ENCODE measurements at regions not wholly inside any gene's neighbourhood (a gene's known extent, or its start where the extent isn't known, plus 50 kb on each side); places are given as distances from the start of the nearest gene placed in this dataset.

DNA sequence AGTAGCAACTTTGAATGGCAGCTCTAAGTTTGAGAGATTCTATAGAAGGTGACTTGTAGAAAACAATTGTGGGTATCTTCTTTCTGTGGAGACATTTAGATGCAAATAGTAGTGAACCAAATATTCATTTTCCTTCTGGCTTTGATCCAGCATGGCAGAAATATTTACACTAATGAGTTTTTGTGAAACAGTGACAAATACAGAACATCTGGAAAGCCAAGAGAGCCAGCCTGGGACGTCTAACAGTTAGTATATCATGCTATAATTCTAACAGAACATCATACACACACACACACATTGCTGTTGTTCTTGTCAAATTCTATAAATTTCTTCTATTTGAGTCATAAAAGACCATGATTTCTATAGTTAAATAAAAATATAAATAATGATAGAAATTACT, 1777.9 kb downstream of the ARAP2 start:
- H2BK20ac ChIP-seq (ENCODE audit: low read length): no peak overlapping the region
- H3K4me3 ChIP-seq (ENCODE audit: extremely low read depth in 1 of 4, insufficient read depth in 2 of 4, low read depth in 3 of 4, low read length in 4 of 4): no peak overlapping the region
- no peak overlapping the region for H2BK15ac ChIP-seq (ENCODE audit: low read length)
- FAIRE-seq: no peak
- H2BK5ac ChIP-seq (ENCODE audit: low read depth, low read length): no peak overlapping the region
- no peak overlapping the region for H3K4ac ChIP-seq (replicated peaks; ENCODE audit: insufficient read length, low read depth, low read length)
- no peaks in the 10 kb centered on the region for H3K36me3 ChIP-seq (ENCODE audit: control insufficient read depth in 2 of 4, insufficient read depth in 4 of 4, low read length in 3 of 4)
- no peaks in the 10 kb centered on the region for H3K23me2 ChIP-seq (ENCODE audit: low read depth, low read length)
- no peak overlapping the region for H2BK12ac ChIP-seq (ENCODE audit: low read depth, low read length)
- H4K5ac ChIP-seq (ENCODE audit: insufficient read length, low read depth, low read length): no peak overlapping the region
- no peaks in the 10 kb centered on the region for H4K20me1 ChIP-seq (replicated peaks in 1 of 2; ENCODE audit: control insufficient read depth in 1 of 2, insufficient read depth in 2 of 2, low read length in 2 of 2)
- H2BK120ac ChIP-seq (replicated peaks; ENCODE audit: low read depth, low read length): no peak overlapping the region
- no peaks in the 10 kb centered on the region for H3K79me1 ChIP-seq (ENCODE audit: low read depth, low read length)
- no peak overlapping the region for H3K27ac ChIP-seq (ENCODE audit: low read depth, low read length)
- no peak overlapping the region for H3K9ac ChIP-seq (replicated peaks in 1 of 4; ENCODE audit: extremely low read depth in 1 of 4, low read depth in 3 of 4, low read length in 3 of 4)
- no peak overlapping the region for H4K8ac ChIP-seq (ENCODE audit: extremely low read depth, insufficient read depth, low read length)
- DNase-seq (ENCODE audit: low read depth in 1 of 2, low spot score in 2 of 2): no peak
- no peaks in the 10 kb centered on the region for H3K9me3 ChIP-seq (ENCODE audit: insufficient read depth in 2 of 2, low read depth in 1 of 2, low read length in 1 of 2)
- no peak overlapping the region for H3K18ac ChIP-seq (ENCODE audit: extremely low read depth, low read length)
- no peak overlapping the region for H3K14ac ChIP-seq (ENCODE audit: insufficient read length)
- H3K4me1 ChIP-seq (replicated peaks in 1 of 4; ENCODE audit: control insufficient read depth in 3 of 4, insufficient read depth in 4 of 4, low read length in 3 of 4): no peaks in the 10 kb centered on the region
- ChIA-PET CTCF (ENCODE audit: partially characterized antibody) (no interaction called here), POLR2A (ENCODE audit: partially characterized antibody) (no interaction called here)
- H3K4me2 ChIP-seq (ENCODE audit: insufficient read depth in 1 of 2, low read depth in 2 of 2, low read length in 2 of 2): no peak overlapping the region
- no peaks in the 10 kb centered on the region for H3K79me2 ChIP-seq (ENCODE audit: control insufficient read depth in 1 of 2, insufficient read depth in 2 of 2, low read length in 2 of 2)
- H4K91ac ChIP-seq (replicated peaks; ENCODE audit: insufficient read length, low read length): no peak overlapping the region
- no peak overlapping the region for H3K23ac ChIP-seq (ENCODE audit: insufficient read length)
- 92% methylated on average over 1 of the region's 1 CpG; no CpG with 5 or more reads in 1 of the 2 experiments for WGBS, 2 experiments (ENCODE audit: extremely low coverage in 1 of 2, insufficient coverage in 1 of 2, insufficient read length in 1 of 2, insufficient replicate concordance in 2 of 2, low coverage in 1 of 2, low lambda C conversion rate in 2 of 2, missing lambda C conversion rate in 1 of 2)
- H3K27me3 ChIP-seq (replicated peaks in 1 of 4; ENCODE audit: control insufficient read depth in 3 of 4, extremely low read depth in 1 of 4, insufficient read depth in 3 of 4, low read length in 3 of 4): no peaks in the 10 kb centered on the region
- H3K56ac ChIP-seq (replicated peaks; ENCODE audit: insufficient read length, low read depth, low read length): no peak overlapping the region
- no peak overlapping the region for H2AFZ ChIP-seq (ENCODE audit: low read length)
- H2AK5ac ChIP-seq (ENCODE audit: low read depth, low read length): no peak overlapping the region
- TF ChIP-seq SP4 (IDR thresholded peaks at IDR 0.05; ENCODE audit: low read length) (no peak), SAP30 (IDR thresholded peaks at IDR 0.05; ENCODE audit: insufficient read depth, insufficient replicate concordance, low read length) (no peak), PHF8 (conservative IDR thresholded peaks at IDR 0.05; ENCODE audit: low read depth, low read length) (no peak), KDM1A (IDR thresholded peaks at IDR 0.05; ENCODE audit: borderline replicate concordance, low read length) (no peak), POLR2AphosphoS5 (IDR thresholded peaks at IDR 0.05; ENCODE audit: low read depth, low read length) (no peak), EP300 (IDR thresholded peaks at IDR 0.05; ENCODE audit: borderline replicate concordance in 1 of 2, low read depth in 2 of 2, low read length in 2 of 2) (no peak)
- TF ChIP-seq, protein P1, sequence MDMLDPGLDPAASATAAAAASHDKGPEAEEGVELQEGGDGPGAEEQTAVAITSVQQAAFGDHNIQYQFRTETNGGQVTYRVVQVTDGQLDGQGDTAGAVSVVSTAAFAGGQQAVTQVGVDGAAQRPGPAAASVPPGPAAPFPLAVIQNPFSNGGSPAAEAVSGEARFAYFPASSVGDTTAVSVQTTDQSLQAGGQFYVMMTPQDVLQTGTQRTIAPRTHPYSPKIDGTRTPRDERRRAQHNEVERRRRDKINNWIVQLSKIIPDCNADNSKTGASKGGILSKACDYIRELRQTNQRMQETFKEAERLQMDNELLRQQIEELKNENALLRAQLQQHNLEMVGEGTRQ (IDR thresholded peaks at IDR 0.05; ENCODE audit: low read length): no peak
- TF ChIP-seq, protein P2, sequence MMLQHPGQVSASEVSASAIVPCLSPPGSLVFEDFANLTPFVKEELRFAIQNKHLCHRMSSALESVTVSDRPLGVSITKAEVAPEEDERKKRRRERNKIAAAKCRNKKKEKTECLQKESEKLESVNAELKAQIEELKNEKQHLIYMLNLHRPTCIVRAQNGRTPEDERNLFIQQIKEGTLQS (IDR thresholded peaks at IDR 0.05; ENCODE audit: insufficient read depth, low read depth, low read length): no peak
- TF ChIP-seq, protein P3, sequence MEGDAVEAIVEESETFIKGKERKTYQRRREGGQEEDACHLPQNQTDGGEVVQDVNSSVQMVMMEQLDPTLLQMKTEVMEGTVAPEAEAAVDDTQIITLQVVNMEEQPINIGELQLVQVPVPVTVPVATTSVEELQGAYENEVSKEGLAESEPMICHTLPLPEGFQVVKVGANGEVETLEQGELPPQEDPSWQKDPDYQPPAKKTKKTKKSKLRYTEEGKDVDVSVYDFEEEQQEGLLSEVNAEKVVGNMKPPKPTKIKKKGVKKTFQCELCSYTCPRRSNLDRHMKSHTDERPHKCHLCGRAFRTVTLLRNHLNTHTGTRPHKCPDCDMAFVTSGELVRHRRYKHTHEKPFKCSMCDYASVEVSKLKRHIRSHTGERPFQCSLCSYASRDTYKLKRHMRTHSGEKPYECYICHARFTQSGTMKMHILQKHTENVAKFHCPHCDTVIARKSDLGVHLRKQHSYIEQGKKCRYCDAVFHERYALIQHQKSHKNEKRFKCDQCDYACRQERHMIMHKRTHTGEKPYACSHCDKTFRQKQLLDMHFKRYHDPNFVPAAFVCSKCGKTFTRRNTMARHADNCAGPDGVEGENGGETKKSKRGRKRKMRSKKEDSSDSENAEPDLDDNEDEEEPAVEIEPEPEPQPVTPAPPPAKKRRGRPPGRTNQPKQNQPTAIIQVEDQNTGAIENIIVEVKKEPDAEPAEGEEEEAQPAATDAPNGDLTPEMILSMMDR (IDR thresholded peaks at IDR 0.05; ENCODE audit: control extremely low read depth in 1 of 3, insufficient read depth in 1 of 3, low read depth in 1 of 3, low read length in 3 of 3): no peak
- TF ChIP-seq, protein P4, sequence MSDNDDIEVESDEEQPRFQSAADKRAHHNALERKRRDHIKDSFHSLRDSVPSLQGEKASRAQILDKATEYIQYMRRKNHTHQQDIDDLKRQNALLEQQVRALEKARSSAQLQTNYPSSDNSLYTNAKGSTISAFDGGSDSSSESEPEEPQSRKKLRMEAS (IDR thresholded peaks at IDR 0.05): no peak
